HCT116 (cell line): ENCODE measurements at regions not wholly inside any gene's neighbourhood (a gene's known extent, or its start where the extent isn't known, plus 50 kb on each side); places are given as distances from the start of the nearest gene placed in this dataset.

Experiments used
- ATAC-seq: fragments of 200-7000 bp; cut with Tn5 transposase; 2 replicates; pipeline ENCODE4 v1.9.1; 2020; ENCODE audit warnings: mild to moderate bottlenecking, moderate library complexity
- BruUV-seq: library from RNA; stranded (reverse); fragments of 400-500 nt; replicated peaks from 2 replicates; lab custom pipeline; 2021; lab: Mats Ljungman, UMichigan
- CTCF ChIA-PET: fragments of 300-600 bp; sonication (Branson Sonifier 250); formaldehyde crosslinking; loops from one replicate; lab custom pipeline; 2021; ENCODE audit warnings: antibody characterized with exemption; lab: Charles Lee
- POLR2A ChIA-PET: fragments of 300-600, 350-600 bp; sonication (Branson Sonifier 250); formaldehyde crosslinking; loops from one replicate; lab custom pipeline; 2021; ENCODE audit warnings: antibody characterized with exemption; lab: Charles Lee
- RAD21 ChIA-PET, 2 experiments: fragments of 300-600 bp; sonication (Branson Sonifier 250); formaldehyde crosslinking; loops; one replicate each; lab custom pipeline; 2023; ENCODE audit warnings: low total read pairs in 2 of 2; ENCODE audit not compliant: uncharacterized antibody in 2 of 2, unreplicated experiment in 2 of 2, low non-redundant PET in 1 of 2; lab: Charles Lee
- DNase-seq: peaks from one replicate; pipeline ENCODE4 v3.0.0-alpha.2; 2010; ENCODE audit warnings: low read depth, low spot score
- H2AFZ ChIP-seq: fragments of 200-600 bp; shearing (Covaris generic), sonication (generic); 2 replicates; pipeline ENCODE4 v1.6.1; 2017; ENCODE audit warnings: low read depth, mixed run types, mixed read lengths, antibody characterized with exemption, low read length; ENCODE audit not compliant: poor library complexity, severe bottlenecking
- H3K27ac ChIP-seq: 2 replicates; pipeline ENCODE4 v1.5.1; 2012; ENCODE audit warnings: low read depth, low read length
- H3K27me3 ChIP-seq: fragments of 200-600 bp; sonication (generic); 2 replicates; pipeline ENCODE4 v1.6.1; 2016; ENCODE audit warnings: mixed run types, low read length, mixed read lengths; ENCODE audit not compliant: insufficient read depth
- H3K36me3 ChIP-seq, 2 experiments: fragments of 200-500 bp in 1 of 2; fragments of 200-600 bp in 1 of 2; sonication (Bioruptor generic) in 1 of 2; sonication (generic) in 1 of 2; 2 replicates each; pipeline versions ENCODE4 v1.5.1 to v1.6.1; 2014 to 2016; ENCODE audit warnings: low read length in 2 of 2, inconsistent platforms in 1 of 2, mixed read lengths in 1 of 2, mixed run types in 1 of 2; ENCODE audit not compliant: insufficient read depth in 2 of 2, control insufficient read depth in 1 of 2
- H3K4me1 ChIP-seq, 2 experiments: fragments of 200-600 bp in 1 of 2; sonication (generic) in 1 of 2; 2 replicates each; pipeline versions ENCODE4 v1.5.1 to v1.6.1; 2012 to 2017; ENCODE audit warnings: low read length in 2 of 2, inconsistent platforms in 1 of 2, mild to moderate bottlenecking in 1 of 2, mixed read lengths in 1 of 2, mixed run types in 1 of 2, moderate library complexity in 1 of 2; ENCODE audit not compliant: insufficient read depth in 2 of 2, control insufficient read depth in 1 of 2
- H3K4me2 ChIP-seq: fragments of 200-600 bp; sonication (generic); 2 replicates; pipeline ENCODE4 v1.6.1; 2017; ENCODE audit warnings: mixed run types, low read length, mixed read lengths
- H3K4me3 ChIP-seq, 2 experiments: fragments of 200-600 bp in 1 of 2; sonication (generic) in 1 of 2; replicated peaks in 1 of 2; 2 replicates each; pipeline ENCODE4 v1.5.1; 2011 to 2016; ENCODE audit warnings: low read length in 2 of 2, control low read depth in 1 of 2, low read depth in 1 of 2, mild to moderate bottlenecking in 1 of 2, mixed read lengths in 1 of 2, mixed run types in 1 of 2
- H3K79me2 ChIP-seq: fragments of 200-600 bp; sonication (generic); 2 replicates; pipeline ENCODE4 v1.6.1; 2017; ENCODE audit warnings: mild to moderate bottlenecking, mixed run types, low read length, moderate library complexity, mixed read lengths; ENCODE audit not compliant: insufficient read depth
- H3K9ac ChIP-seq: fragments of 200-600 bp; sonication (generic); 2 replicates; pipeline ENCODE4 v1.6.1; 2016; ENCODE audit warnings: low read length, mixed read lengths
- H3K9me2 ChIP-seq: fragments of 200-600 bp; sonication (generic), shearing (Covaris generic); 2 replicates; pipeline ENCODE4 v1.6.1; 2017; ENCODE audit warnings: mixed run types, mild to moderate bottlenecking, moderate library complexity; ENCODE audit not compliant: insufficient read depth
- H3K9me3 ChIP-seq, 2 experiments: fragments of 200-500 bp in 1 of 2; fragments of 200-600 bp in 1 of 2; sonication (Bioruptor generic) in 1 of 2; sonication (generic) in 1 of 2; 2 replicates each; pipeline ENCODE4 v1.6.1; 2014 to 2017; ENCODE audit warnings: low read length in 2 of 2, mixed read lengths in 2 of 2, inconsistent platforms in 1 of 2, low read depth in 1 of 2, mild to moderate bottlenecking in 1 of 2, mixed run types in 1 of 2, moderate library complexity in 1 of 2; ENCODE audit not compliant: control insufficient read depth in 1 of 2, insufficient read depth in 1 of 2
- H4K20me1 ChIP-seq: fragments of 200-600 bp; sonication (generic), shearing (Covaris generic); 2 replicates; pipeline ENCODE4 v1.6.1; 2017; ENCODE audit warnings: mixed run types, mild to moderate bottlenecking, moderate library complexity; ENCODE audit not compliant: insufficient read depth
- CBX3 ChIP-seq: IDR thresholded peaks from 2 replicates; pipeline ENCODE4 v1.6.1; 2012; ENCODE audit warnings: low read depth
- EGR1 ChIP-seq: IDR thresholded peaks from 2 replicates; pipeline ENCODE4 v1.6.1; 2012; ENCODE audit warnings: low read depth
- ELF1 ChIP-seq: IDR thresholded peaks from 2 replicates; pipeline ENCODE4 v1.6.1; 2012; ENCODE audit warnings: low read depth, borderline replicate concordance
- EZH2 ChIP-seq: fragments of 200-600 bp; sonication (generic); IDR thresholded peaks from 2 replicates; pipeline ENCODE4 v1.6.1; 2017; ENCODE audit warnings: antibody characterized with exemption, mixed run types
- FOSL1 ChIP-seq: IDR thresholded peaks from 2 replicates; pipeline ENCODE4 v1.6.1; 2012; ENCODE audit warnings: low read depth
- JUND ChIP-seq: IDR thresholded peaks from 2 replicates; pipeline ENCODE4 v1.6.1; 2012
- POLR2AphosphoS5 ChIP-seq: IDR thresholded peaks from 2 replicates; pipeline ENCODE4 v1.6.1; 2011; ENCODE audit warnings: mild to moderate bottlenecking, low read depth, low read length, moderate library complexity
- SIN3A ChIP-seq: IDR thresholded peaks from 2 replicates; pipeline ENCODE4 v1.6.1; 2012; ENCODE audit warnings: low read depth
- SP1 ChIP-seq: IDR thresholded peaks from 2 replicates; pipeline ENCODE4 v1.6.1; 2012; ENCODE audit warnings: low read depth
- SRF ChIP-seq: IDR thresholded peaks from 2 replicates; pipeline ENCODE4 v1.6.1; 2012; ENCODE audit warnings: low read depth
- ZFX ChIP-seq: fragments of 450-650 bp; IDR thresholded peaks from 2 replicates; pipeline ENCODE4 v1.6.1; 2017
- intact Hi-C: fragments of 100-400 bp; cut with micrococcal nuclease; formaldehyde crosslinking; loops from 2 replicates; pipeline ENCODE4 v1.10.0; 2022
- TF ChIP-seq, protein P1 (sequence below): IDR thresholded peaks from 2 replicates; pipeline ENCODE4 v1.6.1; 2012
- TF ChIP-seq, protein P2 (sequence below): IDR thresholded peaks from 2 replicates; pipeline ENCODE4 v1.6.1; 2011; ENCODE audit warnings: mild to moderate bottlenecking, low read length, moderate library complexity; ENCODE audit not compliant: insufficient replicate concordance; ENCODE audit errors: extremely low read depth
- TF ChIP-seq, protein P3 (sequence below): IDR thresholded peaks from 2 replicates; pipeline ENCODE4 v1.6.1; 2012; ENCODE audit warnings: low read depth

DNA sequence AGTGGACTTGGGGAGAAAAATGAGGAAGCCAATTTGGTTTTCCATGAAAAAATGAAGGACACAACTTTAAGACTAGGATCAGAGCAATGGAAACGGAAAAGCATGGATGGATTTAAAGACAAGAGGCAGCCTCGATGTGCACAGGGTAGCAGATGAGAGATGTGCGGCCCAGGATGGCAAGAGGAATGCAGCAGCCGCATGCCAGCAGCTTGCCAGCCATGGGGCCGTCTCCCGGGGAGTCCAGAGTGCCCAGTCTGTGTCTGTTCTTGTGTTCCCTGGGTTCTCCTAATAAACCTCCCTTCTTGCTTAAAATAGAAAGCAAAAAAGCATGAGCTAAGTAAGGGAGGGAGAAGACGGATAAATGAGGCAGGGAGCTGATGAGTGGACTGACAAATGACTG, 68.0 kb upstream of the IQSEC1 start (continued):
- TF ChIP-seq, protein P1, sequence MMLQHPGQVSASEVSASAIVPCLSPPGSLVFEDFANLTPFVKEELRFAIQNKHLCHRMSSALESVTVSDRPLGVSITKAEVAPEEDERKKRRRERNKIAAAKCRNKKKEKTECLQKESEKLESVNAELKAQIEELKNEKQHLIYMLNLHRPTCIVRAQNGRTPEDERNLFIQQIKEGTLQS, result no peak
- TF ChIP-seq, protein P2, sequence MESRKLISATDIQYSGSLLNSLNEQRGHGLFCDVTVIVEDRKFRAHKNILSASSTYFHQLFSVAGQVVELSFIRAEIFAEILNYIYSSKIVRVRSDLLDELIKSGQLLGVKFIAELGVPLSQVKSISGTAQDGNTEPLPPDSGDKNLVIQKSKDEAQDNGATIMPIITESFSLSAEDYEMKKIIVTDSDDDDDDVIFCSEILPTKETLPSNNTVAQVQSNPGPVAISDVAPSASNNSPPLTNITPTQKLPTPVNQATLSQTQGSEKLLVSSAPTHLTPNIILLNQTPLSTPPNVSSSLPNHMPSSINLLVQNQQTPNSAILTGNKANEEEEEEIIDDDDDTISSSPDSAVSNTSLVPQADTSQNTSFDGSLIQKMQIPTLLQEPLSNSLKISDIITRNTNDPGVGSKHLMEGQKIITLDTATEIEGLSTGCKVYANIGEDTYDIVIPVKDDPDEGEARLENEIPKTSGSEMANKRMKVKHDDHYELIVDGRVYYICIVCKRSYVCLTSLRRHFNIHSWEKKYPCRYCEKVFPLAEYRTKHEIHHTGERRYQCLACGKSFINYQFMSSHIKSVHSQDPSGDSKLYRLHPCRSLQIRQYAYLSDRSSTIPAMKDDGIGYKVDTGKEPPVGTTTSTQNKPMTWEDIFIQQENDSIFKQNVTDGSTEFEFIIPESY, result no peak
- TF ChIP-seq CBX3, result no peak
- no peak for TF ChIP-seq POLR2AphosphoS5
- TF ChIP-seq FOSL1, result no peak

DNA sequence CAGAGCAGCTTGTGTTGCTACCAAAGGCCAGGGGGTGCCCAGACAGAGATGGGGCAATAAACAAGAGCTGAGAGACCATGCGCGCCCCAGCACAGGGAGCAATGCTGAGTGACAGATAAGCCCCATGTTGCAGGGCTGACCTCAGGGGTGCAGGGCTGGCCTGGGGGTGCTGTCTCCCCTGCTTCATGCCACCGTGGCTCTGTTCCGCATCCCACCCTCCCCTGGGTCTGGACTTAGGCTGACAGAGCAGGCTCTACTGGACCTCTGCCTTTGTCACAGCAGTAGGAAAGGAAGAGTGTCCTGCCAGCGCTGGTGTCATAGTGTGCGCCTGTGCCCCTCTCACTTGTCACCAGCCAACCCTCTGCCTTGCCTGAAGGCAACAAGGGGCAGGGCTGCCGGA, 67.4 kb upstream of the IQSEC1 start:
- intact Hi-C loops, result no loop called here
- POLR2A ChIA-PET, result no interaction called here
- ATAC-seq (no peak), DNase-seq (no peak)
- Histone ChIP-seq H3K27ac (no peak overlapping the region), H3K79me2 (no peaks in the 10 kb centered on the region), H3K9me3 (no peaks in the 10 kb centered on the region), H3K9ac (no peak overlapping the region), H3K4me3 (no peak overlapping the region), H2AFZ (no peak overlapping the region), H3K4me1 (no peaks in the 10 kb centered on the region; a peak in 1 of 4 replicates), H3K36me3 (no peaks in the 10 kb centered on the region)
- TF ChIP-seq EZH2, result no peak
- no peak for TF ChIP-seq SP1
- TF ChIP-seq JUND, result no peak
- TF ChIP-seq SIN3A, result no peak
- no peak for TF ChIP-seq ZFX
- TF ChIP-seq SRF, result no peak
- TF ChIP-seq, protein P1, result no peak
- no peak for TF ChIP-seq ELF1
- TF ChIP-seq EGR1, result no peak
- TF ChIP-seq, protein P3, sequence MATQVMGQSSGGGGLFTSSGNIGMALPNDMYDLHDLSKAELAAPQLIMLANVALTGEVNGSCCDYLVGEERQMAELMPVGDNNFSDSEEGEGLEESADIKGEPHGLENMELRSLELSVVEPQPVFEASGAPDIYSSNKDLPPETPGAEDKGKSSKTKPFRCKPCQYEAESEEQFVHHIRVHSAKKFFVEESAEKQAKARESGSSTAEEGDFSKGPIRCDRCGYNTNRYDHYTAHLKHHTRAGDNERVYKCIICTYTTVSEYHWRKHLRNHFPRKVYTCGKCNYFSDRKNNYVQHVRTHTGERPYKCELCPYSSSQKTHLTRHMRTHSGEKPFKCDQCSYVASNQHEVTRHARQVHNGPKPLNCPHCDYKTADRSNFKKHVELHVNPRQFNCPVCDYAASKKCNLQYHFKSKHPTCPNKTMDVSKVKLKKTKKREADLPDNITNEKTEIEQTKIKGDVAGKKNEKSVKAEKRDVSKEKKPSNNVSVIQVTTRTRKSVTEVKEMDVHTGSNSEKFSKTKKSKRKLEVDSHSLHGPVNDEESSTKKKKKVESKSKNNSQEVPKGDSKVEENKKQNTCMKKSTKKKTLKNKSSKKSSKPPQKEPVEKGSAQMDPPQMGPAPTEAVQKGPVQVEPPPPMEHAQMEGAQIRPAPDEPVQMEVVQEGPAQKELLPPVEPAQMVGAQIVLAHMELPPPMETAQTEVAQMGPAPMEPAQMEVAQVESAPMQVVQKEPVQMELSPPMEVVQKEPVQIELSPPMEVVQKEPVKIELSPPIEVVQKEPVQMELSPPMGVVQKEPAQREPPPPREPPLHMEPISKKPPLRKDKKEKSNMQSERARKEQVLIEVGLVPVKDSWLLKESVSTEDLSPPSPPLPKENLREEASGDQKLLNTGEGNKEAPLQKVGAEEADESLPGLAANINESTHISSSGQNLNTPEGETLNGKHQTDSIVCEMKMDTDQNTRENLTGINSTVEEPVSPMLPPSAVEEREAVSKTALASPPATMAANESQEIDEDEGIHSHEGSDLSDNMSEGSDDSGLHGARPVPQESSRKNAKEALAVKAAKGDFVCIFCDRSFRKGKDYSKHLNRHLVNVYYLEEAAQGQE, result no peak
- TF ChIP-seq, all 23 proteins: peak for 0
- ChIA-PET CTCF (no interaction called here), RAD21 (no interaction called here)
- Histone ChIP-seq H3K27me3 (peaks cover 3% of the 10 kb centered on the region), H3K9me2 (no peaks in the 10 kb centered on the region), H4K20me1 (no peaks in the 10 kb centered on the region), H3K4me2 (no peak overlapping the region)
- no TSS peak for BruUV-seq
